ENCODE measurements at regions not wholly inside any gene's neighbourhood (a gene's known extent, or its start where the extent isn't known, plus 50 kb on each side); places are given as distances from the start of the nearest gene placed in this dataset.
A peak's percentile ranks its signal among the peaks of the same experiment; 100 is the strongest.
"Not testable (repeated sequence)": the region's sequence is repeated elsewhere in the genome, so short reads cannot be mapped to it uniquely, and the experiment has no call there.

DNA sequence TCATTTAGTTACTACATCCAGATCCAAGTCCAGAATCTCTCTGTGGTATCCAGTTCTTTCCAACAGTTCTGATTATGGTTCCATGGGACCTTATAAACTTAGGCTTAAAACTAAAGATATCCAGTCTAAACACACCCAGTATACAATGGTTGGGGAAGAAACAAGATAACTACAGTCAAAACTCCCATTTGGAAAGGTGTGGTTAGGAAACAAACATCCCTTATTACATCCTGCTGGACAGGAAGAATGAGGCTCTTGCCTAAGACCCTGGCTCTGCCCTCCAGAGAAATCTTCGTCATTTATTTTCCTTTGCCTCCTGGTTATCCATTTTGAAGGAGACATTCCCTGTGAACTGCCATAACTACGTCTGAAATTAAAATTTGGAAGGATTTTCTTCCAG is 64.6 kb upstream of the EPB41L4A start:
- Histone ChIP-seq H3K4me3 (no peak overlapping the region), H3K27me3 (no peaks in the 10 kb centered on the region), H3K9me3 (no peaks in the 10 kb centered on the region), H3K27ac (no peak overlapping the region), H3K4me1 (no peaks in the 10 kb centered on the region), H3K36me3 (replicated peaks in 1 of 2; ENCODE audit: insufficient read depth in 1 of 2, low read depth in 2 of 2) (no peaks in the 10 kb centered on the region)
- ATAC-seq: no peak
- TF ChIP-seq POLR2A (IDR thresholded peaks at IDR 0.05): no peak
- TF ChIP-seq, protein P1, sequence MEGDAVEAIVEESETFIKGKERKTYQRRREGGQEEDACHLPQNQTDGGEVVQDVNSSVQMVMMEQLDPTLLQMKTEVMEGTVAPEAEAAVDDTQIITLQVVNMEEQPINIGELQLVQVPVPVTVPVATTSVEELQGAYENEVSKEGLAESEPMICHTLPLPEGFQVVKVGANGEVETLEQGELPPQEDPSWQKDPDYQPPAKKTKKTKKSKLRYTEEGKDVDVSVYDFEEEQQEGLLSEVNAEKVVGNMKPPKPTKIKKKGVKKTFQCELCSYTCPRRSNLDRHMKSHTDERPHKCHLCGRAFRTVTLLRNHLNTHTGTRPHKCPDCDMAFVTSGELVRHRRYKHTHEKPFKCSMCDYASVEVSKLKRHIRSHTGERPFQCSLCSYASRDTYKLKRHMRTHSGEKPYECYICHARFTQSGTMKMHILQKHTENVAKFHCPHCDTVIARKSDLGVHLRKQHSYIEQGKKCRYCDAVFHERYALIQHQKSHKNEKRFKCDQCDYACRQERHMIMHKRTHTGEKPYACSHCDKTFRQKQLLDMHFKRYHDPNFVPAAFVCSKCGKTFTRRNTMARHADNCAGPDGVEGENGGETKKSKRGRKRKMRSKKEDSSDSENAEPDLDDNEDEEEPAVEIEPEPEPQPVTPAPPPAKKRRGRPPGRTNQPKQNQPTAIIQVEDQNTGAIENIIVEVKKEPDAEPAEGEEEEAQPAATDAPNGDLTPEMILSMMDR (IDR thresholded peaks at IDR 0.05): no peak
- intact Hi-C loops (cut with DNase I): no loop called here
- WGBS, 2 donors: 60 to 66% methylated on average over 2 of the region's 2 CpGs
- no peak for DNase-seq

DNA sequence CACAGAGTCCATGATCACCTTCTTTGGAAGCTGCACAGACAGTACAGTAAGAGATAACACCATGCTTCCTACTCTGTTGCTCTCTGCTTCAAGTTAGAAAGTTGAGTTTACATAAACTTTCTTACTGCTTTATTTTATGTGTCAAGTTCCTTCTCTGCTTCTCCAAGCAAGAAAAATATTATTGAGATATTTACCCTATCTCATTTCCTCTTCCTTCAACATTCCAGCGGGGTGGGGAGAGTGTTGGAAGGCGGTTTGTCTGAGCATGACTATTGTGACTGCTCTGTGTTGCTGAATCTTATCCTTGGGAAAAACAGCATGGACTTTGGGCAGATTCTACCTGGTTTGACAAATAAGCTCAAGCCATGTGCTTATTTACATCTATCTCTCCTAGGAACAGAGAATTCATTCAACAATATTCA is 66.9 kb upstream of the EPB41L4A start:
- intact Hi-C loops (cut with DNase I): no loop called here
- Histone ChIP-seq H3K27me3 (no peaks in the 10 kb centered on the region), H3K9me3 (no peaks in the 10 kb centered on the region), H3K4me3 (no peak overlapping the region), H3K4me1 (no peaks in the 10 kb centered on the region), H3K36me3 (replicated peaks in 1 of 2; ENCODE audit: insufficient read depth in 1 of 2, low read depth in 2 of 2) (no peaks in the 10 kb centered on the region), H3K27ac (no peak overlapping the region)
- TF ChIP-seq, protein P1 (IDR thresholded peaks at IDR 0.05): no peak
- TF ChIP-seq POLR2A (IDR thresholded peaks at IDR 0.05): no peak
- WGBS, 2 donors: 13 to 18% methylated on average over 2 of the region's 2 CpGs
- ATAC-seq (no peak), DNase-seq (no peak)

DNA sequence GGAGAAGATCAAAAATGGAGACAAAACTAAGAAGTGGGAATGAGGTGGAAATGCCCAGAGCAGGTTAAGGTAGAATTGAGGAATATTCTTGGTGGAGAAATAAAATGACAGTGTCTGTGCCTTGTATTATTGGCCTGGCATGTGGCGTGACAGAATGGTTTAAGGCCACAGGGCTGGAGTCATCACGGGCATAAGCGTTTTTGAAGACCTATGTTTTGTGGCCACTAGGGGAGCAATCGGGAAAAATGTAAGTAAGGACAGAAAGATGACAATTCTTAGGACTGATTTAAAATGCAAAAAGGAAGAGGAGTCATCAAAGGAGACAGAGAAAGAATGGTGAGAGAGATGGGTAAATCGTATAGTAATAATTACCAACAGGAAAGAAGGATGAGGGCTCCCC is 72.2 kb upstream of the EPB41L4A start:
- WGBS, 2 donors: 69 to 73% methylated on average over 5 of the region's 5 CpGs
- DNase-seq: no peak
- H3K27me3 ChIP-seq: no peaks in the 10 kb centered on the region
- intact Hi-C loops (cut with DNase I): no loop called here
- no peak for TF ChIP-seq POLR2A (IDR thresholded peaks at IDR 0.05)
- TF ChIP-seq, protein P1 (IDR thresholded peaks at IDR 0.05): peak in 3 of 7 experiments; percentile 7 to 12 (median 9)
- ATAC-seq: no peak
- no peak overlapping the region for H3K4me3 ChIP-seq
- no peak overlapping the region for H3K27ac ChIP-seq
- H3K9me3 ChIP-seq: no peaks in the 10 kb centered on the region
- no peaks in the 10 kb centered on the region for H3K36me3 ChIP-seq (replicated peaks in 1 of 2; ENCODE audit: insufficient read depth in 1 of 2, low read depth in 2 of 2)
- no peaks in the 10 kb centered on the region for H3K4me1 ChIP-seq

DNA sequence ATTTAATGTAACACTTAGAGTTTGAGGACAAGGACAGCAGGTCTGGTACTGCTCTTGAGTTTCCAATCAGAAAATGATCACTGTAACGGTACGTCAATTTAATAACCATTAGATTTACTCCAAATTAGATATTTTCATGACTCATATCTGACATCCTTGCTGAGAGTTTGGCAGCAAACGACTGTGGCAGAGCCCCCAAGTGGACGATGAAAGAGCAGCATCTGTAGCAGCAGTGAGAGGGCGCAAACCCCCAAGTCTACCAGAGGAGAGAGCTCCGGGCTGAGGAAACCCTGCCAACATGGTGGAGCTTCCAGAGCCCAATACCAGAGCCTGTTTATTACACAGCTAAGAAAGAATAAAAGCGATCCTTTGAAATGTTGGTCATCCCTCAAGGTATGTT is 73.2 kb upstream of the EPB41L4A start:
- ATAC-seq (peak; percentile 87), DNase-seq (peak; percentile 5 to 74 (median 56))
- 8 to 24% methylated on average over 7 of the region's 7 CpGs for WGBS, 2 donors
- intact Hi-C loops (cut with DNase I): no loop called here
- Histone ChIP-seq H3K36me3 (replicated peaks in 1 of 2; ENCODE audit: insufficient read depth in 1 of 2, low read depth in 2 of 2) (no peaks in the 10 kb centered on the region), H3K27ac (no peak overlapping the region), H3K9me3 (no peaks in the 10 kb centered on the region), H3K4me1 (no peaks in the 10 kb centered on the region), H3K27me3 (no peaks in the 10 kb centered on the region), H3K4me3 (no peak overlapping the region)
- TF ChIP-seq, protein P1 (IDR thresholded peaks at IDR 0.05): peak in 6 of 7 experiments; percentile 12 to 65 (median 39)
- TF ChIP-seq POLR2A (IDR thresholded peaks at IDR 0.05): no peak

DNA sequence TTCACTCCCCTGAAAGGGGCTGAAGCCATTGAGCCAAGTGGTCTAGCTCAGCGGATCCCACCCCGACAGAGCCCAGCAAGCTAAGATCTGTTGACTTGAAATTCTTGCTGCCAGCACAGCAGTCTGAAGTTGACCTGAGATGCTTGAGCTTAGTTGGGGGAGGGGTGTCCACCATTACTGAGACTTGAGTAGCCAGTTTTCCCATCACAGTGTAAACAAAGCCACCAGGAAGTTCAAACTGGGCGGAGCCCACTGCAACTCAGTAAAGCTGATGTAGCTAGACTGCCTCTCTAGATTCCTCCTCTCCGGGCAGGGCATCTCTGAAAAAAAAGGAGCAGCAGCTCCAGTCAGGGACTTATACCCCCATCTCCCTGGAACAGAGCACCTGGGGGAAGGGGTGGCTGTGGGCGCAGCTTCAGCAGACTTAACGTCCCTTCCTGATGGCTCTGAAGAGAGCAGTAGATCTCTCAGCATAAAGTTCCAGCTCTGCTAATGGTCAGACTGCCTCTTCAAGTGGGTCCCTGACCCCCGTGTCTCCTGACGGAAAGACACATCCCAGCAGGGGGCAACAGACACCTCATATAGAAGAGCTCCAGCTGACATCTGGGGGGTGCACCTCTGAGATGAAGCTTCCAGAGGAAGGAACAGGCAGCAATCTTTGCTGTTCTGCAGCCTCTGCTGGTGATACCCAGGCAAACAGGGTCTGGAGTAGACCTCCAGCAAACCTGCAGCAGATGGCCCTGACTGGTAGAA is 84.8 kb upstream of the EPB41L4A start:
- ATAC-seq; H3K4me1 ChIP-seq; H3K27ac ChIP-seq; H3K27me3 ChIP-seq; H3K4me3 ChIP-seq; H3K36me3 ChIP-seq (replicated peaks in 1 of 2; ENCODE audit: insufficient read depth in 1 of 2, low read depth in 2 of 2); intact Hi-C loops (cut with DNase I); DNase-seq; H3K9me3 ChIP-seq: not testable (repeated sequence)
- WGBS, 2 donors: 73 to 78% methylated on average over 5 to 8 of the region's 8 CpGs

DNA sequence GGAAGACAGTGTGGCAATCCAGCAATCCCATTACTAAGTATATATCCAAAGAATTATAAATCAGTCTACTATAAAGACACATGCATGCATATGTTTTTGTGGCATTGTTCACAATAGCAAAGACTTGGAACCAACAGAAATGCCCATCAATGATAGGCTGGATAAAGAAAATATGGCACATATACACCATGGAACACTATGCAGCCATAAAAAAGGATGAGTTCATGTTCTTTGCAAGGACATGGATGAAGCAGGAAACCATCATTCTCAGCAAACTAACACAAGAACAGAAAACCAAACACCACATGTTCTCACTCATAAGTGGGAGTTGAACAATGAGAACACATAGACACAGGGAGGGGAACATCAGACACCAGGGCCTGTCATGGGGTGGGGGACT is 90.0 kb upstream of the EPB41L4A start:
- DNase-seq; ATAC-seq; H3K36me3 ChIP-seq (replicated peaks in 1 of 2; ENCODE audit: insufficient read depth in 1 of 2, low read depth in 2 of 2); H3K4me3 ChIP-seq; intact Hi-C loops (cut with DNase I); H3K4me1 ChIP-seq; H3K27me3 ChIP-seq; H3K27ac ChIP-seq; H3K9me3 ChIP-seq: not testable (repeated sequence)
